ENCODE measurements at regions not wholly inside any gene's neighbourhood (a gene's known extent, or its start where the extent isn't known, plus 50 kb on each side); places are given as distances from the start of the nearest gene placed in this dataset.

GRCh38 chr9:84212982-84213381 is 127.6 kb downstream of the SLC28A3 start:
- TF ChIP-seq CTCF (IDR thresholded peaks at IDR 0.05) = no peak
- TF ChIP-seq POLR2A (IDR thresholded peaks at IDR 0.05) = no peak

All from lower leg skin (tissue), 3 donors.